CD14-positive monocyte (primary cell): ENCODE measurements at regions not wholly inside any gene's neighbourhood (a gene's known extent, or its start where the extent isn't known, plus 50 kb on each side); places are given as distances from the start of the nearest gene placed in this dataset.
A peak's percentile ranks its signal among the peaks of the same experiment; 100 is the strongest.

Experiments
- DNase-seq, 3 donors: peaks; one replicate each; pipeline ENCODE4 v3.0.0-alpha.2; 2011 to 2022
- H2AFZ ChIP-seq: 2 replicates; pipeline ENCODE4 v1.6.0; 2012; ENCODE audit warnings: mild to moderate bottlenecking, low read depth, low read length, inconsistent platforms; ENCODE audit not compliant: insufficient read depth, poor library complexity, severe bottlenecking
- H3K27ac ChIP-seq, 2 donors: 1 replicate in 1 of 2; 2 replicates in 1 of 2; pipeline ENCODE4 v1.5.1; 2012 to 2013; ENCODE audit warnings: low read length in 2 of 2, control low read depth in 1 of 2, inconsistent platforms in 1 of 2, low read depth in 1 of 2, mild to moderate bottlenecking in 1 of 2
- H3K27me3 ChIP-seq, 2 donors: one replicate each; pipeline versions ENCODE4 v1.6.0 to v1.6.1; 2011 to 2013; ENCODE audit warnings: low read length in 2 of 2; ENCODE audit not compliant: control insufficient read depth in 2 of 2, insufficient read depth in 2 of 2
- H3K36me3 ChIP-seq, 2 donors: replicated peaks in 1 of 2; 1 replicate in 1 of 2; 2 replicates in 1 of 2; pipeline versions ENCODE4 v1.5.1 to v1.6.1; 2012 to 2013; ENCODE audit warnings: low read length in 2 of 2, control low read depth in 1 of 2, inconsistent platforms in 1 of 2, mild to moderate bottlenecking in 1 of 2; ENCODE audit not compliant: insufficient read depth in 2 of 2, control insufficient read depth in 1 of 2
- H3K4me1 ChIP-seq, 2 donors: 1 replicate in 1 of 2; 2 replicates in 1 of 2; pipeline versions ENCODE4 v1.5.1 to v1.6.1; 2012 to 2013; ENCODE audit warnings: low read length in 2 of 2, control low read depth in 1 of 2, inconsistent platforms in 1 of 2, mild to moderate bottlenecking in 1 of 2, moderate library complexity in 1 of 2; ENCODE audit not compliant: insufficient read depth in 2 of 2, control insufficient read depth in 1 of 2
- H3K4me2 ChIP-seq: replicated peaks from 2 replicates; pipeline ENCODE3; 2012; ENCODE audit warnings: low read length, moderate library complexity, mild to moderate bottlenecking; ENCODE audit not compliant: poor library complexity, severe bottlenecking; ENCODE audit errors: extremely low read depth
- H3K4me3 ChIP-seq, 3 experiments: fragments of 200-600 bp in 1 of 3; sonication (generic) in 1 of 3; replicated peaks in 1 of 3; 1 replicate in 2 of 3; 2 replicates in 1 of 3; pipeline ENCODE4 v1.5.1; 2011 to 2013; ENCODE audit warnings: low read length in 3 of 3, mild to moderate bottlenecking in 3 of 3, control low read depth in 2 of 3, low read depth in 2 of 3, inconsistent platforms in 1 of 3, moderate library complexity in 1 of 3
- H3K79me2 ChIP-seq: 2 replicates; pipeline ENCODE4 v1.6.0; 2012; ENCODE audit warnings: mild to moderate bottlenecking, control low read depth, inconsistent platforms, low read length, moderate library complexity; ENCODE audit not compliant: insufficient read depth
- H3K9ac ChIP-seq: 2 replicates; pipeline ENCODE4 v1.6.0; 2017; ENCODE audit warnings: low read length, mild to moderate bottlenecking; ENCODE audit not compliant: insufficient read depth, poor library complexity, severe bottlenecking
- H3K9me3 ChIP-seq, 2 donors: replicated peaks in 1 of 2; 1 replicate in 1 of 2; 2 replicates in 1 of 2; pipeline versions ENCODE4 v1.5.1 to v1.6.1; 2012 to 2013; ENCODE audit warnings: low read length in 2 of 2, control low read depth in 1 of 2; ENCODE audit not compliant: control insufficient read depth in 1 of 2, insufficient read depth in 1 of 2
- H4K20me1 ChIP-seq: 2 replicates; pipeline ENCODE4 v1.6.0; 2012; ENCODE audit warnings: mild to moderate bottlenecking, low read length, control low read depth, moderate library complexity; ENCODE audit not compliant: insufficient read depth
- H3K27ac Mint-ChIP-seq, 7 donors: one replicate each; pipeline ENCODE4 v1.8.0; 2020; ENCODE audit warnings: mild to moderate bottlenecking in 7 of 7, mixed read lengths in 7 of 7, moderate library complexity in 6 of 7, inconsistent platforms in 2 of 7
- H3K27me3 Mint-ChIP-seq, 3 donors: one replicate each; pipeline ENCODE4 v1.8.0; 2021 to 2022; ENCODE audit warnings: low read depth in 3 of 3, mild to moderate bottlenecking in 3 of 3, mixed read lengths in 3 of 3, moderate library complexity in 3 of 3, inconsistent platforms in 1 of 3
- H3K36me3 Mint-ChIP-seq, 2 donors: one replicate each; pipeline ENCODE4 v1.8.0; 2020; ENCODE audit warnings: mixed read lengths in 2 of 2, inconsistent platforms in 1 of 2, mild to moderate bottlenecking in 1 of 2
- H3K4me1 Mint-ChIP-seq: one replicate; pipeline ENCODE4 v1.8.0; 2020; ENCODE audit warnings: mild to moderate bottlenecking, mixed read lengths
- H3K4me3 Mint-ChIP-seq, 2 donors: one replicate each; pipeline ENCODE4 v1.8.0; 2020; ENCODE audit warnings: mild to moderate bottlenecking in 2 of 2, mixed read lengths in 2 of 2, moderate library complexity in 1 of 2
- H3K9me3 Mint-ChIP-seq, 7 donors: one replicate each; pipeline ENCODE4 v1.8.0; 2020 to 2022; ENCODE audit warnings: mixed read lengths in 7 of 7, mild to moderate bottlenecking in 6 of 7, moderate library complexity in 6 of 7, inconsistent platforms in 2 of 7
- CTCF ChIP-seq: fragments of 200-600 bp; IDR thresholded peaks from one replicate; pipeline ENCODE4 v1.8.0; 2022; ENCODE audit warnings: antibody characterized with exemption, mild to moderate bottlenecking
- WGBS: methylation state at CpG from one replicate; pipeline ENCODE4 v1.1.5; 2013; ENCODE audit warnings: missing lambda C conversion rate; ENCODE audit not compliant: insufficient coverage; 5-methylcytosine and 5-hydroxymethylcytosine counted together
- intact Hi-C, 2 donors: fragments of 100-400 bp; cut with micrococcal nuclease; formaldehyde crosslinking; loops; one replicate each; pipeline versions ENCODE4 v1.15.0 to v1.15.1; 2023

DNA sequence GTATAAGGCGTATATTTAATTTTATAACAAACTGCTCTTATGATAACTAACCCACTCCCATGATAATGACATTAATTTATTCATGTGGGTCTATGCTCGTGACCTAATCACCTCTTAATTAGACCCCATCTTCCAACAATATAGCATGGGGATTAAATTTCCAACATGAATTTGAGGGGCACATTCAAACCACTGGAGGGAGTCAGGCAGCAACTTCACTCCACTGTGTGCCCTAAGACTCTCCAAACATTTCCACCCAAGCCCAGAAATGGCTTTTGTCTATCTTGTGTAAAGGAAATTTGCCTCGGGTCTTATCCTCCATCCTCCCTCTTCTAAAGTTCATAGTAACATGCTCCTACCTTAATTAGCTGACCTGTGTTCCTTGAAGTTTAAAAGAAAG is 616.1 kb upstream of the CPEB2 start:
- no peak for TF ChIP-seq CTCF
- peaks cover 20% of the 10 kb centered on the region in 2 donors for H3K4me1 ChIP-seq
- H3K27ac ChIP-seq, result no peak overlapping the region
- no peak overlapping the region for H2AFZ ChIP-seq
- H3K36me3 Mint-ChIP-seq, result no peaks in the 10 kb centered on the region
- peaks cover 0 to 5% (median 0%) of the 10 kb centered on the region in 7 donors for H3K9me3 Mint-ChIP-seq
- H3K27me3 ChIP-seq, result no peaks in the 10 kb centered on the region
- no peaks in the 10 kb centered on the region for H4K20me1 ChIP-seq
- H3K27ac Mint-ChIP-seq, result peak overlapping the region in 1 of 7 donors; percentile 20
- peaks cover 0 to under 1% (median 0%) of the 10 kb centered on the region in 3 donors for H3K27me3 Mint-ChIP-seq
- no peak for DNase-seq
- no peaks in the 10 kb centered on the region for H3K36me3 ChIP-seq
- no peaks in the 10 kb centered on the region for H3K9me3 ChIP-seq
- H3K4me3 Mint-ChIP-seq, result no peak overlapping the region
- WGBS, result no CpG with 5 or more reads among the region's 3 CpGs
- H3K4me3 ChIP-seq, result no peak overlapping the region
- intact Hi-C loops, result no loop called here
- no peak overlapping the region for H3K4me2 ChIP-seq
- peaks cover 18% of the 10 kb centered on the region for H3K4me1 Mint-ChIP-seq
- H3K79me2 ChIP-seq, result no peaks in the 10 kb centered on the region
- H3K9ac ChIP-seq, result no peak overlapping the region

DNA sequence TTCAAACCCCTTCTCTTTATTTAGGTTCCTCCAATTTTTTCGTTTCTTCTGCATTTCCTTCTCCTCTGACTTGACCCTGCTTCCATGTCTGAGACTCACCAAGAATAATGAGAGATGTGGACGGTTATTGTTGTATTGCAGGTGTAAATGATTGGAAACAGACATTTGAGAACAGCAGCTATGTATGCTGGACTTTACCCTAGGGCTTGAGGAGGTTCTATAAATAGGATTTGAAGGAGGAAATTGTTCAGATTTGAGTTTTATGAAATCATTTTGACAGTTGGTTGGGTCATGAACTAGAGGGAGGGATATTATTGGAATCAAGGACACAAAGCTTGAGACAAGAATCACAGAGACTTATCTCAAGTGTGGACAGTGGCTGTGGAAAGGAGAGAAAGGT is 614.6 kb upstream of the CPEB2 start:
- H3K4me3 ChIP-seq, result peak overlapping the region in 1 of 3 experiments; percentile 18
- no peaks in the 10 kb centered on the region for H4K20me1 ChIP-seq
- H3K4me3 Mint-ChIP-seq, result peak overlapping the region in 1 of 2 donors; percentile 61
- peaks cover 20% of the 10 kb centered on the region in 2 donors for H3K4me1 ChIP-seq
- peaks cover 18% of the 10 kb centered on the region for H3K4me1 Mint-ChIP-seq
- H3K4me2 ChIP-seq, result peak overlapping the region; percentile 38
- H3K9me3 Mint-ChIP-seq, result peaks cover 0 to 5% (median 0%) of the 10 kb centered on the region in 7 donors
- peak overlapping the region in 4 of 7 donors; percentile 1 to 75 (median 34) for H3K27ac Mint-ChIP-seq
- H3K36me3 Mint-ChIP-seq, result no peaks in the 10 kb centered on the region
- H3K36me3 ChIP-seq, result no peaks in the 10 kb centered on the region
- intact Hi-C loops, result no loop called here
- no peaks in the 10 kb centered on the region for H3K79me2 ChIP-seq
- 29% methylated on average over 1 of the region's 2 CpGs for WGBS
- H2AFZ ChIP-seq, result no peak overlapping the region
- H3K9me3 ChIP-seq, result no peaks in the 10 kb centered on the region
- H3K27ac ChIP-seq, result peak overlapping the region in 1 of 2 donors; percentile 4
- TF ChIP-seq CTCF, result no peak
- no peaks in the 10 kb centered on the region for H3K27me3 ChIP-seq
- H3K9ac ChIP-seq, result no peak overlapping the region
- DNase-seq, result no peak
- peaks cover 0 to 4% (median 0%) of the 10 kb centered on the region in 3 donors for H3K27me3 Mint-ChIP-seq
